CD4-positive, CD25-positive, alpha-beta regulatory T cell (primary cell): ENCODE measurements at regions not wholly inside any gene's neighbourhood (a gene's known extent, or its start where the extent isn't known, plus 50 kb on each side); places are given as distances from the start of the nearest gene placed in this dataset.

ENCODE experiments used
- ATAC-seq, 2 donors: fragments of 150-1000 bp; cut with Tn5 transposase; one replicate each; pipeline ENCODE4 v1.10.0; 2021; ENCODE audit warnings: low read depth in 2 of 2, moderate number of reproducible peaks in 2 of 2, moderate library complexity in 1 of 2
- DNase-seq, 3 donors: peaks; one replicate each; pipeline versions ENCODE4 v3.0.0 to v3.0.0-alpha.2; 2012 to 2022; ENCODE audit warnings: mixed read lengths in 1 of 3
- H3K27ac ChIP-seq: one replicate; pipeline ENCODE4 v1.7.0; 2013; ENCODE audit warnings: mild to moderate bottlenecking, low read length; ENCODE audit not compliant: insufficient read depth, poor library complexity, severe bottlenecking
- H3K27me3 ChIP-seq: one replicate; pipeline ENCODE4 v1.7.0; 2013; ENCODE audit warnings: low read length; ENCODE audit not compliant: control insufficient read depth, insufficient read depth
- H3K36me3 ChIP-seq: one replicate; pipeline ENCODE4 v1.7.0; 2013; ENCODE audit warnings: mild to moderate bottlenecking, low read length, moderate library complexity; ENCODE audit not compliant: control insufficient read depth, insufficient read depth
- H3K4me1 ChIP-seq: 2 replicates; pipeline ENCODE4 v1.7.0; 2013; ENCODE audit warnings: mild to moderate bottlenecking, low read length; ENCODE audit not compliant: insufficient read depth, control insufficient read depth, poor library complexity, severe bottlenecking
- H3K4me3 ChIP-seq: one replicate; pipeline ENCODE4 v1.7.0; 2013; ENCODE audit warnings: low read depth, mild to moderate bottlenecking, low read length, moderate library complexity
- H3K9me3 ChIP-seq, 2 experiments: 1 replicate in 1 of 2; 2 replicates in 1 of 2; pipeline ENCODE4 v1.7.0; 2013; ENCODE audit warnings: low read length in 2 of 2, mild to moderate bottlenecking in 1 of 2, moderate library complexity in 1 of 2; ENCODE audit not compliant: control insufficient read depth in 2 of 2
- H3K27ac Mint-ChIP-seq, 3 donors: one replicate each; pipeline ENCODE4 v1.8.0; 2020 to 2022; ENCODE audit warnings: mild to moderate bottlenecking in 3 of 3, mixed read lengths in 3 of 3, moderate library complexity in 2 of 3
- H3K27me3 Mint-ChIP-seq: one replicate; pipeline ENCODE4 v1.8.0; 2022; ENCODE audit warnings: mild to moderate bottlenecking, mixed read lengths
- H3K36me3 Mint-ChIP-seq: one replicate; pipeline ENCODE4 v1.8.0; 2020; ENCODE audit warnings: mixed read lengths
- H3K4me1 Mint-ChIP-seq, 4 donors: one replicate each; pipeline ENCODE4 v1.8.0; 2020 to 2022; ENCODE audit warnings: mixed read lengths in 4 of 4, mild to moderate bottlenecking in 1 of 4
- H3K4me3 Mint-ChIP-seq, 4 donors: one replicate each; pipeline ENCODE4 v1.8.0; 2020 to 2022; ENCODE audit warnings: mild to moderate bottlenecking in 4 of 4, mixed read lengths in 4 of 4, moderate library complexity in 3 of 4
- H3K9me3 Mint-ChIP-seq, 7 donors: one replicate each; pipeline ENCODE4 v1.8.0; 2020 to 2022; ENCODE audit warnings: mixed read lengths in 7 of 7, mild to moderate bottlenecking in 3 of 7, moderate library complexity in 2 of 7

DNA sequence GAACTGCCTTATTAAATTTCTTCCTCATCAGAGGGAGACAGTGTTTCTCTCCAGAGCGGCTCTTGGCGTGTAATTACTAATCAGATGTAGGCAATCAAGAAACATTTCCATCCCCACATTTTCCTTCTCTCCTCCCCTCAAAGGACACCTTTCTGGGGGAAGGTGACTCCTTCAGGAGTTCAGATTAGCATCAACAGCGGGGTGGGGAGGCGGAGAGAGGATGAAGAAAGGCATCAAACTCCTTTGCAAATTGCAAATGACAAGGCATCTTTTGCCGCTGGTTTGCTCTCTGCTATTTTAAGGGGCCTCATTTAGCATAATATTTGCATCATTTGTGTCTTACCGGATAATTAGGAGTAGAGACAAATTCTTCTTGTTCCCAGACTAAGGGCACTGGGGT, 231.7 kb upstream of the SRRM4 start:
- H3K4me1 Mint-ChIP-seq: no peaks in the 10 kb centered on the region
- H3K9me3 Mint-ChIP-seq: peaks cover 0 to 10% (median 2%) of the 10 kb centered on the region in 7 donors
- H3K27ac Mint-ChIP-seq: no peak overlapping the region
- Histone ChIP-seq H3K9me3 (peaks cover 0 to 2% of the 10 kb centered on the region in 2 experiments), H3K27me3 (no peaks in the 10 kb centered on the region), H3K36me3 (no peaks in the 10 kb centered on the region), H3K4me3 (no peak overlapping the region), H3K4me1 (no peaks in the 10 kb centered on the region), H3K27ac (no peak overlapping the region)
- H3K4me3 Mint-ChIP-seq: no peak overlapping the region
- no peaks in the 10 kb centered on the region for H3K27me3 Mint-ChIP-seq
- no peak for DNase-seq
- no peaks in the 10 kb centered on the region for H3K36me3 Mint-ChIP-seq
- ATAC-seq: no peak

DNA sequence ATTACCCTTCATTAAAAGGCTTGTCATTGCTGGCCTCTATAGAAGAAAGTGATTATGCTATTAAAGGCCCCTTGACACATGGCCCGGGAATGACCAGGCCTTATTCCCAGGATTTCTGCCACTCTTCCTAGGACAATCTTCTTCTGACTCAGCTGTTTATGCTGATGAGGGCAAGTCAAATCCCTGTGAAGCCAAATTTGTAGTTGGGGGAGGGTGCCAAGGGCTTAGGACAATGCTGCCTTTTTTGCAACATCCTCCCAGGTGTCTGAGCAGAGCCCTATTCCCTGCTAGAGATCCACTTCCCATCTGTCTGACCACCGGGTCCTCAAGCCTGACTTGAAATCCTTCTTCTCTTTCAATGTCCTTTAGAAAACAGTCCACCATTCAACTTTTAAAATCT, 230.7 kb upstream of the SRRM4 start:
- H3K4me3 ChIP-seq: no peak overlapping the region
- H3K27ac ChIP-seq: no peak overlapping the region
- H3K9me3 ChIP-seq: peaks cover 0 to 2% of the 10 kb centered on the region in 2 experiments
- DNase-seq (no peak), ATAC-seq (no peak)
- H3K4me3 Mint-ChIP-seq: no peak overlapping the region
- no peaks in the 10 kb centered on the region for H3K36me3 Mint-ChIP-seq
- H3K27ac Mint-ChIP-seq: no peak overlapping the region
- no peaks in the 10 kb centered on the region for H3K4me1 Mint-ChIP-seq
- peaks cover 2% of the 10 kb centered on the region for H3K27me3 Mint-ChIP-seq
- no peaks in the 10 kb centered on the region for H3K27me3 ChIP-seq
- H3K36me3 ChIP-seq: no peaks in the 10 kb centered on the region
- peaks cover under 1 to 10% (median 2%) of the 10 kb centered on the region in 7 donors for H3K9me3 Mint-ChIP-seq
- no peaks in the 10 kb centered on the region for H3K4me1 ChIP-seq

DNA sequence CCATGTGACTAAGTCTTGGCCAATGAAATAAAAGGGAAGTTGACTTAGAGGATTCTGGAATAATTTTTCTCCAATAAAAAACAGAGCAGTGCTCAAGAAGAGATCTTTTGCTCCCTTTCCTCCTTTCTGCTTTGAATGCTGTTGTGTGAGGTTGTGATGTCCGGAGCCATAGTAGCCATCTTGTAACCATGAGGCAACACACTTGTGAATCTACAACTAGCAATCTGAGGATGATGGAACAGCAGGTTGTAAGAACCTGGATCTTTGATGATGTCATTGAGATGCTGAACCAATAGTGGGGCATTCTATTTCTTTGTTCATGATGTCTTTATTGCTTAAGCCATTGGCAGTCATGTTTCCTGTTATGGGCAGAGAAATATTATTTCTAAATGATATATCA, 230.0 kb upstream of the SRRM4 start:
- Mint-ChIP-seq H3K9me3 (peaks cover 2 to 10% (median 5%) of the 10 kb centered on the region in 7 donors), H3K27me3 (peaks cover 4% of the 10 kb centered on the region), H3K4me1 (no peaks in the 10 kb centered on the region), H3K4me3 (no peak overlapping the region), H3K27ac (no peak overlapping the region), H3K36me3 (no peaks in the 10 kb centered on the region)
- no peak for ATAC-seq
- no peaks in the 10 kb centered on the region for H3K27me3 ChIP-seq
- H3K27ac ChIP-seq: no peak overlapping the region
- H3K9me3 ChIP-seq: peaks cover 0 to 2% of the 10 kb centered on the region in 2 experiments
- no peak overlapping the region for H3K4me3 ChIP-seq
- no peak for DNase-seq
- H3K36me3 ChIP-seq: no peaks in the 10 kb centered on the region
- H3K4me1 ChIP-seq: no peaks in the 10 kb centered on the region

DNA sequence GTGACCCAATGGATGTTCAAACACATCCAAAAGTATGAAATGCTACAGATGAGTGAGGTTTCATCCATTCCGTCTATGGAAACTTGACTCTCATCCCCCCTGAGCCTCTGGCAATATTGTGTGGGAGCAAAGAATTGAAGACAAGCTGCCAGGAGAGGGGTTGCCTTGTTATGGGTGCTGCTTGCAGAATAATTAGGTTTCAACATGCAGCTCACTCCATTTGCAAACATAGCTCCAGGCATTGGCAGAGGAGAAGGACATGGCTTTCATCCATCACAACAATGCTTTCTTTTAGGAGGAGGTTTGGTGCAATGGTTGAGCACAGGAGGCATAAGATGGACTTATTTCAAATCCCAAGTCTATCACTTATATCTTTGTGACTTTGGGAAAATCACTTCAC, 220.7 kb upstream of the SRRM4 start:
- H3K27me3 ChIP-seq: no peaks in the 10 kb centered on the region
- Mint-ChIP-seq H3K4me1 (no peaks in the 10 kb centered on the region), H3K4me3 (peak overlapping the region in 1 of 4 donors; percentile 52), H3K9me3 (peaks cover 1 to 5% (median 3%) of the 10 kb centered on the region in 7 donors), H3K27ac (no peak overlapping the region), H3K36me3 (no peaks in the 10 kb centered on the region), H3K27me3 (peaks cover 7% of the 10 kb centered on the region)
- H3K36me3 ChIP-seq: no peaks in the 10 kb centered on the region
- H3K9me3 ChIP-seq: no peaks in the 10 kb centered on the region
- H3K4me3 ChIP-seq: no peak overlapping the region
- ATAC-seq (no peak), DNase-seq (no peak)
- no peak overlapping the region for H3K27ac ChIP-seq
- H3K4me1 ChIP-seq: no peaks in the 10 kb centered on the region

DNA sequence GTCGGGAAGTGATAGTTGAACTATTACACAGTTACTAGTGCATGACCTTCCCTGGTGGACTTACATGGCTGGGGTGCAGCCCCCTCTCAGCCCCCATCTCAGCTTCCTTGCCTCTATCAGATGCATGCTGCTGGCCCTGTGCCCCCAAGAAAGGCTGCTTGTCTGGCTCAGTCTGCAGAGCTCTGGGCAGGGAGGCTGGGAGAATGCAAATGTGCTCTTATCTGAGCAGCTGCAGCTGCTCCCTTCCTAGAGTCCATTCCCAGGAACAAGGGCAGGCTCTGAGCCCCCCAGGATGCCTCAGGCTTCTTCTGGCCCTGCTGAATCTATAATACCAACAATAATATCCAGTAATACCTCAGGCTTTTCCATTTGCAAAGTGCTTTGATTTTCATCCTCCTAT, 218.1 kb upstream of the SRRM4 start:
- H3K9me3 Mint-ChIP-seq: peaks cover 0 to 3% (median 0%) of the 10 kb centered on the region in 7 donors
- H3K27ac Mint-ChIP-seq: no peak overlapping the region
- DNase-seq (no peak), ATAC-seq (no peak)
- Histone ChIP-seq H3K27me3 (no peaks in the 10 kb centered on the region), H3K4me1 (no peaks in the 10 kb centered on the region), H3K36me3 (no peaks in the 10 kb centered on the region), H3K9me3 (no peaks in the 10 kb centered on the region), H3K4me3 (no peak overlapping the region), H3K27ac (no peak overlapping the region)
- no peaks in the 10 kb centered on the region for H3K27me3 Mint-ChIP-seq
- H3K4me1 Mint-ChIP-seq: no peaks in the 10 kb centered on the region
- no peak overlapping the region for H3K4me3 Mint-ChIP-seq
- H3K36me3 Mint-ChIP-seq: no peaks in the 10 kb centered on the region

DNA sequence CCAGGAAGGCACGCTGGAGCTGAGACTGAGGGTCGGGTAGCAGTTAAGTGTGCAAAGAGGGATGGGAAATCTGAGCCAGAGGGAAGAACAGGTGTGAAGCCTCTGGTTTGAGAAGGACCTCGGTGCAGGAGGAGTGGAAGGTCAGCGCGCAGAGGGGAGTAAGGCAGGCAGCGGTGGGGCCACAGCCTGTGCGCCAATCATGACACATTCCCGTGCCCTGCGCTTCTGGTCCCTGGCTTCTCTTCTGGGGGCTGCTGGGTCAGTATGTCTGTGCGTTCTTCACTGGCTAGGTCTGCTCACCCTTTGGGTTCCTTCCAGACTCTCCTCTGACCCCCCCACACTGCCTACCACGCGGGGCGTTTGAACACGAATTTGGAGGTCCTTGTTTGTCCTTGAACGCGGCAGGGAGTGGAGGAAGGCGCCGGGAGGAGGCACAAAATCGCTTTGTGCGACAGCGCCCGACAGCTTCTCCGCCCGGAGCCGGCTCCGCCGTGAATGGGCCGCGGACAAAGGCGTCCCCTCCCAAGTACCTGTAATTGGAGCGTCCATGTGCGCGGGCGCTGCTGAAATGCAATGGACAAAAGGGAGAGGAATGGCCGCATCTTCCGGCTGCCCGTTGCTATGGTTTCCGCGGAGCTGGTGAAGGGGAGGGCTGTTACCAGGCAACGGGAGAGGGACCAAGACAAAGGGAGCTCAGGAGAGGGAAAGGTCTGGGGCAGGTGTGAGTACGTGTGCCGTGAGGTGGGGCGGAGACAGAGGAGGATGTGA, 207.2 kb upstream of the SRRM4 start:
- Histone ChIP-seq H3K27ac (no peak overlapping the region), H3K4me3 (no peak overlapping the region), H3K4me1 (no peaks in the 10 kb centered on the region), H3K9me3 (no peaks in the 10 kb centered on the region), H3K27me3 (no peaks in the 10 kb centered on the region), H3K36me3 (no peaks in the 10 kb centered on the region)
- peak overlapping the region in 1 of 4 donors; percentile 92 for H3K4me3 Mint-ChIP-seq
- DNase-seq (no peak), ATAC-seq (no peak)
- H3K27me3 Mint-ChIP-seq: peaks cover 5% of the 10 kb centered on the region
- H3K27ac Mint-ChIP-seq: no peak overlapping the region
- peaks cover 0 to 2% (median 0%) of the 10 kb centered on the region in 4 donors for H3K4me1 Mint-ChIP-seq
- H3K36me3 Mint-ChIP-seq: no peaks in the 10 kb centered on the region
- peaks cover 0 to 3% (median 0%) of the 10 kb centered on the region in 7 donors for H3K9me3 Mint-ChIP-seq

DNA sequence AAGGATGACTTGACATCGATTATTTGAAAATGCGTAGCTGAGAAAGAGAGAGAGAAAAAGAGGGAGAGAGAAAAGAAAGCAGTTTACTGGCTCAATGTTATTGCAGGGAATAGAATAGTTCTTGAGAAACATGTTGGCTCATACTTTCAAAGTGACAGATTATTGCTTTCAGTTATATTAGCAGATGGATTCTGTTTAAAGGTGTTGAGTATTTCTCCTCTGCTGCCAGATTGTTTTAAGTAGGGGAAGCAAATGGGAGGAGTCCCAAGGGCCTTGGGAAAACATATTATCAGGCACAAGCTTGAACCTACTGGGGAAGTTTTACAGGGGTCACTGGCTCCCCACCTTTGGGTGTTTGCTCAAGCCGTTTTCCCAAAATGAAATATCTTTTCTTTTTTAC, 203.8 kb upstream of the SRRM4 start:
- Histone ChIP-seq H3K4me1 (no peaks in the 10 kb centered on the region), H3K36me3 (no peaks in the 10 kb centered on the region), H3K4me3 (no peak overlapping the region), H3K9me3 (no peaks in the 10 kb centered on the region), H3K27me3 (no peaks in the 10 kb centered on the region), H3K27ac (no peak overlapping the region)
- Mint-ChIP-seq H3K9me3 (peaks cover 0 to 2% (median 1%) of the 10 kb centered on the region in 7 donors), H3K27me3 (peaks cover 5% of the 10 kb centered on the region), H3K4me3 (no peak overlapping the region), H3K27ac (no peak overlapping the region), H3K4me1 (peaks cover 0 to 2% (median 0%) of the 10 kb centered on the region in 4 donors), H3K36me3 (no peaks in the 10 kb centered on the region)
- DNase-seq (no peak), ATAC-seq (no peak)

DNA sequence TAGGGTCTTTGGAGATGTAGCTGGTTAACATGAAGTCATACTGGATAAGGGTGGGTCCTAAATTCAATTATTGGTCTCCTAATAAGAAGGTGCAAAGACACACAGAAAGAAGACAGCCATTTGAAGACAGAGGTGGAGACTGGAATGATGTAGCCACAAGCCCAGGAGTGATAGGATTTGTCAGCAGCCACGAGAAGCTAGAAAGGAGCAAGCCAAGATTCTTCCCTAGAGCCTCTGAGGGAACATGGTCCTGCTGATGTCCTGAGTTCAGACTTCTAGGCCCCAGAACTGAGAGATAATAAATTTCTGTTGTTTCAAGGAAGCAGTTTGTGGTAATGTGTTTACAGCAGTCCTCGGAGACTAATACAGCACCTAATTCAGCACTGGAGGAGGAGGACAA, 203.3 kb upstream of the SRRM4 start:
- Histone ChIP-seq H3K4me3 (no peak overlapping the region), H3K27me3 (no peaks in the 10 kb centered on the region), H3K36me3 (no peaks in the 10 kb centered on the region), H3K4me1 (no peaks in the 10 kb centered on the region), H3K9me3 (no peaks in the 10 kb centered on the region), H3K27ac (no peak overlapping the region)
- Mint-ChIP-seq H3K4me1 (peaks cover 0 to 2% (median 0%) of the 10 kb centered on the region in 4 donors), H3K9me3 (peaks cover 0 to 2% (median 0%) of the 10 kb centered on the region in 7 donors), H3K27me3 (no peaks in the 10 kb centered on the region), H3K36me3 (no peaks in the 10 kb centered on the region), H3K27ac (no peak overlapping the region), H3K4me3 (no peak overlapping the region)
- ATAC-seq (no peak), DNase-seq (no peak)
